ENCODE measurements at regions not wholly inside any gene's neighbourhood (a gene's known extent, or its start where the extent isn't known, plus 50 kb on each side); places are given as distances from the start of the nearest gene placed in this dataset.

- Histone ChIP-seq H3K18ac (ENCODE audit: extremely low read depth, low read length) (no peak overlapping the region), H4K8ac (ENCODE audit: extremely low read depth, insufficient read depth, low read length) (no peak overlapping the region), H2AFZ (ENCODE audit: low read length) (no peak overlapping the region), H2BK120ac (replicated peaks; ENCODE audit: low read depth, low read length) (no peak overlapping the region), H4K20me1 (replicated peaks in 1 of 2; ENCODE audit: control insufficient read depth in 1 of 2, insufficient read depth in 2 of 2, low read length in 2 of 2) (no peaks in the 10 kb centered on the region), H2BK5ac (ENCODE audit: low read depth, low read length) (no peak overlapping the region), H3K4me1 (replicated peaks in 1 of 4; ENCODE audit: control insufficient read depth in 3 of 4, insufficient read depth in 4 of 4, low read length in 3 of 4) (no peaks in the 10 kb centered on the region), H3K27ac (ENCODE audit: low read depth, low read length) (no peak overlapping the region), H3K23ac (ENCODE audit: insufficient read length) (no peak overlapping the region), H3K56ac (replicated peaks; ENCODE audit: insufficient read length, low read depth, low read length) (no peak overlapping the region), H3K4me3 (ENCODE audit: extremely low read depth in 1 of 4, insufficient read depth in 2 of 4, low read depth in 3 of 4, low read length in 4 of 4) (no peak overlapping the region), H3K23me2 (ENCODE audit: low read depth, low read length) (no peaks in the 10 kb centered on the region), H2AK5ac (ENCODE audit: low read depth, low read length) (no peak overlapping the region), H2BK20ac (ENCODE audit: low read length) (no peak overlapping the region), H3K27me3 (replicated peaks in 1 of 4; ENCODE audit: control insufficient read depth in 3 of 4, extremely low read depth in 1 of 4, insufficient read depth in 3 of 4, low read length in 3 of 4) (no peaks in the 10 kb centered on the region), H2BK12ac (ENCODE audit: low read depth, low read length) (no peak overlapping the region), H2BK15ac (ENCODE audit: low read length) (no peak overlapping the region), H3K79me1 (ENCODE audit: low read depth, low read length) (no peaks in the 10 kb centered on the region), H3K14ac (ENCODE audit: insufficient read length) (no peak overlapping the region), H4K5ac (ENCODE audit: insufficient read length, low read depth, low read length) (no peak overlapping the region), H4K91ac (replicated peaks; ENCODE audit: insufficient read length, low read length) (no peak overlapping the region), H3K79me2 (ENCODE audit: control insufficient read depth in 1 of 2, insufficient read depth in 2 of 2, low read length in 2 of 2) (no peaks in the 10 kb centered on the region), H3K4ac (replicated peaks; ENCODE audit: insufficient read length, low read depth, low read length) (no peak overlapping the region), H3K9me3 (ENCODE audit: insufficient read depth in 2 of 2, low read depth in 1 of 2, low read length in 1 of 2) (no peaks in the 10 kb centered on the region), H3K4me2 (ENCODE audit: insufficient read depth in 1 of 2, low read depth in 2 of 2, low read length in 2 of 2) (no peak overlapping the region), H3K36me3 (ENCODE audit: control insufficient read depth in 2 of 4, insufficient read depth in 4 of 4, low read length in 3 of 4) (no peaks in the 10 kb centered on the region), H3K9ac (replicated peaks in 1 of 4; ENCODE audit: extremely low read depth in 1 of 4, low read depth in 3 of 4, low read length in 3 of 4) (no peak overlapping the region)
- TF ChIP-seq SUZ12 (IDR thresholded peaks at IDR 0.05; ENCODE audit: low read length) (no peak), POLR2AphosphoS5 (IDR thresholded peaks at IDR 0.05; ENCODE audit: low read depth, low read length) (no peak), JUND (IDR thresholded peaks at IDR 0.05; ENCODE audit: low read length) (no peak), CBX5 (IDR thresholded peaks at IDR 0.05; ENCODE audit: low read depth, low read length) (no peak), KDM5A (IDR thresholded peaks at IDR 0.05; ENCODE audit: low read length) (no peak), ATF3 (IDR thresholded peaks at IDR 0.05; ENCODE audit: insufficient read depth, low read depth, low read length) (no peak), MAFK (IDR thresholded peaks at IDR 0.05; ENCODE audit: low read depth, low read length) (no peak), BACH1 (IDR thresholded peaks at IDR 0.05; ENCODE audit: low read length) (no peak), TCF12 (IDR thresholded peaks at IDR 0.05; ENCODE audit: low read depth, low read length) (no peak), CBX8 (IDR thresholded peaks at IDR 0.05; ENCODE audit: borderline replicate concordance, low read depth, low read length) (no peak)
- ChIA-PET POLR2A (ENCODE audit: partially characterized antibody) (no interaction called here), CTCF (ENCODE audit: partially characterized antibody) (no interaction called here)
- FAIRE-seq = no peak
- WGBS, 2 experiments (ENCODE audit: extremely low coverage in 1 of 2, insufficient coverage in 1 of 2, insufficient read length in 1 of 2, insufficient replicate concordance in 2 of 2, low coverage in 1 of 2, low lambda C conversion rate in 2 of 2, missing lambda C conversion rate in 1 of 2) = 75% methylated on average over 1 of the region's 1 CpG; no CpG with 5 or more reads in 1 of the 2 experiments
- no peak for DNase-seq (ENCODE audit: low read depth in 1 of 2, low spot score in 2 of 2)
Observed at GRCh38 chrX:126719208-126719607, 100.3 kb upstream of the PRR32 start.

Data from H1 (cell line).